Psoas muscle (tissue), 7 donors: ENCODE measurements at regions not wholly inside any gene's neighbourhood (a gene's known extent, or its start where the extent isn't known, plus 50 kb on each side); places are given as distances from the start of the nearest gene placed in this dataset.

Source experiments
- ATAC-seq, 4 donors: fragments of 200-7000 bp; cut with Tn5 transposase; one replicate each; pipeline ENCODE4 v1.9.1; 2020; ENCODE audit warnings: moderate library complexity in 3 of 4, mild to moderate bottlenecking in 2 of 4
- DNase-seq, 2 donors: peaks; one replicate each; pipeline ENCODE4 v3.0.0-alpha.2; 2020
- H3K27ac ChIP-seq: fragments of 200-600 bp; one replicate; pipeline ENCODE4 v1.8.0; 2022
- H3K27me3 ChIP-seq, 3 donors: fragments of 200-600 bp in 1 of 3; one replicate each; pipeline versions ENCODE4 v1.6.1 to v1.8.0; 2013 to 2022; ENCODE audit warnings: low read length in 2 of 3, mild to moderate bottlenecking in 2 of 3, moderate library complexity in 1 of 3; ENCODE audit not compliant: insufficient read depth in 3 of 3
- H3K36me3 ChIP-seq, 2 donors: fragments of 200-600 bp in 1 of 2; one replicate each; pipeline versions ENCODE4 v1.6.1 to v1.8.0; 2013 to 2022; ENCODE audit warnings: low read depth in 1 of 2, mild to moderate bottlenecking in 1 of 2, moderate library complexity in 1 of 2; ENCODE audit not compliant: insufficient read depth in 1 of 2
- H3K4me1 ChIP-seq: fragments of 200-600 bp; one replicate; pipeline ENCODE4 v1.8.0; 2022
- H3K4me3 ChIP-seq: fragments of 200-600 bp; one replicate; pipeline ENCODE4 v1.8.0; 2022; ENCODE audit warnings: mild to moderate bottlenecking
- H3K9me3 ChIP-seq: fragments of 200-600 bp; one replicate; pipeline ENCODE4 v1.8.0; 2022
- WGBS, 3 donors: extraction: QIAGEN DNeasy Blood & Tissue Kit; methylation state at CpG; one replicate each; pipeline versions ENCODE4 v1.1.6 to v1.1.7; 2013; 5-methylcytosine and 5-hydroxymethylcytosine counted together
- intact Hi-C, 2 donors: fragments of 100-400 bp; cut with DNase I; formaldehyde crosslinking; loops; one replicate each; pipeline versions ENCODE4 v1.11.0 to v1.14.2; 2022
- TF ChIP-seq, protein P1 (sequence below): fragments of 200-600 bp; IDR thresholded peaks from one replicate; pipeline ENCODE4 v1.8.0; 2022; ENCODE audit warnings: antibody characterized with exemption
- donor health status: healthy with polysubstance abuse.
- donor health status: DM: no; HTN: no; CAD: no; lungs with moderate emphysema.
- donor health status: Bipolar disorder and iron deficiency.
- donor health status: healthy.
- donor health status: DM: yes; HTN: yes; CAD: no.
- donor health status: DM: no; HTN: no; CAD: no.
- donor health status: DM: yes; HTN: yes; CAD: no.

DNA sequence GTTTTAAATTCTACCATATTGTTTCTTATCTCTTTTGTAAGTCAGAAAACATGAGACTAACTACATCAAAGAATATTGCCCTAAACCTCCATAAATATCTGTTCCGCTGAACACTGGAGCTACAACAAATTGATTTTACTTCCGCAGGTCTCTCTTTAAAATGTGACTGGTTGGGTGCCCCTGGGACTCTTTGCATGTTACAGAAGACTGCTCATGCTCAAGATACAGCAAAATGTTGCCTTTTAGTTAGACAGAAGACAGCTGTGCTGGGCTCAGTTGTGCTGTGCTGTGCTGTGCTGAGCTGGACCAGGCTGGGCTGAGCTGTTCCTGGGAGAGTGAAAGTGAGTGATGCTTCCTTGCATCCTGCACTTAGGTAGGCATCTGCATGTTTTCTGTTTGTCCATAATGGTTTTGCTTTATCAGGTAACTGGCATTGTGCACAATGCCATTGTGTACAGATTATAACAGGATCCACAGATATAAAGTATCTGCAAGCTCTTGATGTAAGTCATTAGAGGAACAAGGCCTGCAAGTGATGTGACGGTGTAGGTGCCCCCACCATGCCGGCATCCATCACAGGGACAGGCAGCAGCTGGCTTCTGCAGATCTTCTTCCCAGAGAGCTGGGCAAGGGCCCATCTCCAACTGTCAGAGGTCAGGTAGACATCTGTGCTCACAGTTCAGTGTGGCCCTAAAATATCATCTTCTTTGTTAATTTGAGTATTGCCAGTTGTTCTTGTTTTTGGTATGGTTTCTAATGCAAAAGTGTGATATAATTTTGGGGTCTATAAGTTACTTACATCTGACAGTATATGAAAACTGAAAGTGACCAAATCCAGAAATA, 972.5 kb upstream of the CELF2 start:
- DNase-seq (no peak), ATAC-seq (no peak)
- intact Hi-C loops, result no loop called here
- no peaks in the 10 kb centered on the region for H3K9me3 ChIP-seq
- no peaks in the 10 kb centered on the region for H3K36me3 ChIP-seq
- WGBS, 3 donors, result 56 to 66% (median 63%) methylated on average over 4 of the region's 4 CpGs
- H3K27ac ChIP-seq, result no peak overlapping the region
- H3K27me3 ChIP-seq, result peaks cover 0 to 1% (median 0%) of the 10 kb centered on the region in 3 donors
- no peak overlapping the region for H3K4me3 ChIP-seq
- TF ChIP-seq, protein P1, sequence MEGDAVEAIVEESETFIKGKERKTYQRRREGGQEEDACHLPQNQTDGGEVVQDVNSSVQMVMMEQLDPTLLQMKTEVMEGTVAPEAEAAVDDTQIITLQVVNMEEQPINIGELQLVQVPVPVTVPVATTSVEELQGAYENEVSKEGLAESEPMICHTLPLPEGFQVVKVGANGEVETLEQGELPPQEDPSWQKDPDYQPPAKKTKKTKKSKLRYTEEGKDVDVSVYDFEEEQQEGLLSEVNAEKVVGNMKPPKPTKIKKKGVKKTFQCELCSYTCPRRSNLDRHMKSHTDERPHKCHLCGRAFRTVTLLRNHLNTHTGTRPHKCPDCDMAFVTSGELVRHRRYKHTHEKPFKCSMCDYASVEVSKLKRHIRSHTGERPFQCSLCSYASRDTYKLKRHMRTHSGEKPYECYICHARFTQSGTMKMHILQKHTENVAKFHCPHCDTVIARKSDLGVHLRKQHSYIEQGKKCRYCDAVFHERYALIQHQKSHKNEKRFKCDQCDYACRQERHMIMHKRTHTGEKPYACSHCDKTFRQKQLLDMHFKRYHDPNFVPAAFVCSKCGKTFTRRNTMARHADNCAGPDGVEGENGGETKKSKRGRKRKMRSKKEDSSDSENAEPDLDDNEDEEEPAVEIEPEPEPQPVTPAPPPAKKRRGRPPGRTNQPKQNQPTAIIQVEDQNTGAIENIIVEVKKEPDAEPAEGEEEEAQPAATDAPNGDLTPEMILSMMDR, result no peak
- H3K4me1 ChIP-seq, result no peaks in the 10 kb centered on the region

DNA sequence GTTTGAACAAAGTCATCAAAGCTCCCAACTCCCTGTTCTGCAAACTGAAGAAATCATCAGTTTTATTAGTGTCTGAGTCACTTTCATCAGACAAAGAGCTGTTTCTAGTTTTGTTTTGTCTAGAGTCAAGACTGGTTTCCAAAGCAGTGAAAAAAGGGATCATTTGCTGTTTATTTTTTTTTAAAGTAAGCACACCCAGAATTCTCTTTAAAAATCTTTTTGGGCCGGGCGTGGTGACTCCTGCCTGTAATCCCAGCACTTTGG, 972.0 kb upstream of the CELF2 start:
- H3K27me3 ChIP-seq, result peaks cover 0 to 1% (median 0%) of the 10 kb centered on the region in 3 donors
- no peaks in the 10 kb centered on the region for H3K9me3 ChIP-seq
- DNase-seq (no peak), ATAC-seq (no peak)
- TF ChIP-seq, protein P1, result no peak
- intact Hi-C loops, result no loop called here
- no peak overlapping the region for H3K4me3 ChIP-seq
- WGBS, 3 donors, result 85 to 98% (median 88%) methylated on average over 2 of the region's 2 CpGs
- H3K36me3 ChIP-seq, result no peaks in the 10 kb centered on the region
- H3K4me1 ChIP-seq, result no peaks in the 10 kb centered on the region
- H3K27ac ChIP-seq, result no peak overlapping the region

DNA sequence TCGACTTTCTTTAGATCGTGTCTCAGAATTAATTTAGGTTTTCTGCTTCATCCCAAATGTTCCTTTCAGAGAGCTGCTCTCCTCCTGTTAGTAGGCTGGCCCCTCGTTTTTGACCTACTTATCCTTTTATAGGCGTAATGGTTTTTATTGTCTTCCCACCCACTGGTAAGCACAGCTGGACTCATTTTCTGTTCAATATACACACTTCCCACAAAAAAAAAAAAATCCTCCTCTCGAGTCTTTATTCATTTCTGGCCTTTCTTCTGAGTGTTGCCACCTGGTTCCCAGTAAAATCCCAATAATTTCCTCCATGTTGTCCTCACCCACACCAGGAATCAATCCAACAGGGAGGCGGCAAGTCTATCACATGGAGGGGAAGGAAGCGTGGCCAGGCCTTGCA, 970.2 kb upstream of the CELF2 start:
- Histone ChIP-seq H3K4me1 (no peaks in the 10 kb centered on the region), H3K9me3 (no peaks in the 10 kb centered on the region), H3K36me3 (no peaks in the 10 kb centered on the region), H3K27me3 (peaks cover 0 to 1% (median 0%) of the 10 kb centered on the region in 3 donors), H3K27ac (no peak overlapping the region), H3K4me3 (no peak overlapping the region)
- ATAC-seq (no peak), DNase-seq (no peak)
- TF ChIP-seq, protein P1, result no peak
- 61 to 69% (median 68%) methylated on average over 7 of the region's 7 CpGs for WGBS, 3 donors
- intact Hi-C loops, result no loop called here

DNA sequence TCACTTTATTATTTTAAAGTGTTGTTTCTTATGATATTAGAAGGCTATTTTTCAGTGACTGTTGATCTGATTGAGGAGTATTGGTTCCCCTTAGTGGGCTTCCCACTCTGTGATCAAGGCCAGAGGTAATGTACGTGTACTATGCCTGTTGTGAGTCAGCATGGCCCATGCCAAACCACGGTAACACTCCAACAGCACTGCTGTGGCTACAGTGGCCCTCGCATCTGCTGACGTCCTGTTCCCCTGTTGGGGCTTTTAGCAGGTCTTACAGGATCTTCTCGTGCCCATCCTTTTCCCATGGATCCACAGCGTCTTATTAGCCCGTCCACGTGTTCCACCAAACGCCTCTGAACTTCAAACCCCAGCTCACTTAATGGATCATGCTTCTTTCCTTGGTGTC, 964.6 kb upstream of the CELF2 start:
- ATAC-seq (no peak), DNase-seq (no peak)
- Histone ChIP-seq H3K27ac (no peak overlapping the region), H3K4me1 (no peaks in the 10 kb centered on the region), H3K36me3 (no peaks in the 10 kb centered on the region), H3K9me3 (no peaks in the 10 kb centered on the region), H3K27me3 (no peaks in the 10 kb centered on the region), H3K4me3 (no peak overlapping the region)
- TF ChIP-seq, protein P1, result no peak
- intact Hi-C loops, result no loop called here
- 74 to 92% (median 85%) methylated on average over 9 of the region's 9 CpGs for WGBS, 3 donors

DNA sequence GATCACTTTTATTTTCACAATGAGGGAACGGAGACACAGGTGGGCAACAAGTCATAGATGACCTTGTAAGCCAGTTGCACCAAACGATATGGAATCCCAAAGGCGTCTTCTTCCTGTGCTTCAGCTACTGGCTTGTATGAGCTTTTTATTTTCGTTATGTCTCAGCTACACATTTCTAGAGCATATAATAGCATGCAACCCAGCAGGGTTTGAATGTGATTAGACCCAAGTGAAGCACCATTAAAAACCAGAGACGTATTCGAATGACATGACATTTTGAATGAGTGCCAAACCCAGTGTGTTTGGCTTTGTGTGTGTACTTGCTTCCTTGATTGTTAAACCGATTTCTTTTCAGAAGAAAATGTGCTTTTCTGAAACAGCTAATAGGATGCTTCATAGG, 963.2 kb upstream of the CELF2 start:
- intact Hi-C loops, result no loop called here
- Histone ChIP-seq H3K9me3 (no peaks in the 10 kb centered on the region), H3K4me1 (no peaks in the 10 kb centered on the region), H3K27ac (no peak overlapping the region), H3K27me3 (no peaks in the 10 kb centered on the region), H3K36me3 (no peaks in the 10 kb centered on the region), H3K4me3 (no peak overlapping the region)
- DNase-seq (no peak), ATAC-seq (no peak)
- 75 to 78% (median 78%) methylated on average over 7 of the region's 7 CpGs for WGBS, 3 donors
- TF ChIP-seq, protein P1, result no peak
